Loucy (cell line): ENCODE measurements at regions not wholly inside any gene's neighbourhood (a gene's known extent, or its start where the extent isn't known, plus 50 kb on each side); places are given as distances from the start of the nearest gene placed in this dataset.

Experiments used
- H2AFZ ChIP-seq: fragments of 200-600 bp; sonication (generic); 2 replicates; pipeline ENCODE4 v1.6.0; 2016; ENCODE audit warnings: antibody characterized with exemption, mild to moderate bottlenecking, low read length, moderate library complexity
- H3F3A ChIP-seq: fragments of 200-600 bp; 2 replicates; pipeline ENCODE4 v1.6.0; 2016; ENCODE audit warnings: antibody characterized with exemption, low read depth, mild to moderate bottlenecking
- H3K27me3 ChIP-seq: fragments of 200-600 bp; sonication (generic); 2 replicates; pipeline ENCODE4 v1.6.1; 2014; ENCODE audit warnings: low read length, mild to moderate bottlenecking; ENCODE audit not compliant: insufficient read depth, poor library complexity, severe bottlenecking
- H3K36me3 ChIP-seq: fragments of 200-600 bp; sonication (generic); 2 replicates; pipeline ENCODE4 v1.6.1; 2016; ENCODE audit warnings: low read length; ENCODE audit not compliant: insufficient read depth
- H3K4me1 ChIP-seq: fragments of 200-600 bp; sonication (generic); 2 replicates; pipeline ENCODE4 v1.5.1; 2014; ENCODE audit warnings: low read length, mild to moderate bottlenecking; ENCODE audit not compliant: insufficient read depth, poor library complexity, severe bottlenecking
- H3K4me2 ChIP-seq: fragments of 200-600 bp; sonication (generic); 2 replicates; pipeline ENCODE4 v1.6.0; 2014; ENCODE audit warnings: antibody characterized with exemption, low read length, low read depth, mild to moderate bottlenecking; ENCODE audit not compliant: poor library complexity, severe bottlenecking
- H3K4me3 ChIP-seq: fragments of 200-600 bp; sonication (generic); 2 replicates; pipeline ENCODE4 v1.5.1; 2014; ENCODE audit warnings: low read length, mild to moderate bottlenecking, mixed read lengths; ENCODE audit not compliant: poor library complexity, severe bottlenecking
- H3K79me2 ChIP-seq: fragments of 200-600 bp; sonication (generic); 2 replicates; pipeline ENCODE4 v1.6.1; 2014; ENCODE audit warnings: low read length; ENCODE audit not compliant: insufficient read depth
- H3K9ac ChIP-seq: fragments of 200-600 bp; sonication (generic); 2 replicates; pipeline ENCODE4 v1.6.0; 2014; ENCODE audit warnings: mild to moderate bottlenecking, low read depth, low read length, moderate library complexity; ENCODE audit not compliant: poor library complexity, severe bottlenecking
- H3K9me2 ChIP-seq: fragments of 200-600 bp; sonication (generic); replicated peaks from 2 replicates; pipeline ENCODE4 v1.6.1; 2016; ENCODE audit warnings: low read depth, low read length, mixed read lengths
- H3K9me3 ChIP-seq: fragments of 200-600 bp; sonication (generic); 2 replicates; pipeline ENCODE4 v1.6.1; 2014; ENCODE audit warnings: mild to moderate bottlenecking, antibody characterized with exemption, low read length, low read depth; ENCODE audit not compliant: insufficient read depth
- H4K20me1 ChIP-seq: fragments of 200-600 bp; sonication (generic); 2 replicates; pipeline ENCODE4 v1.6.0; 2014; ENCODE audit warnings: antibody characterized with exemption, low read length, mild to moderate bottlenecking; ENCODE audit not compliant: insufficient read depth, poor library complexity, severe bottlenecking
- CTCF ChIP-seq: fragments of 200-600 bp; sonication (generic); conservative IDR thresholded peaks from 2 replicates; pipeline ENCODE4 v1.5.1; 2014; ENCODE audit warnings: mild to moderate bottlenecking, antibody characterized with exemption, low read length
- EZH2phosphoT487 ChIP-seq: fragments of 200-600 bp; IDR thresholded peaks from 2 replicates; pipeline ENCODE4 v1.6.1; 2018; ENCODE audit warnings: antibody characterized with exemption, mild to moderate bottlenecking, moderate library complexity, borderline replicate concordance

- no peaks in the 10 kb centered on the region for H3K36me3 ChIP-seq
- no peak overlapping the region for H3K4me3 ChIP-seq
- H3K4me1 ChIP-seq: no peaks in the 10 kb centered on the region
- TF ChIP-seq EZH2phosphoT487: no peak
- TF ChIP-seq CTCF: no peak
- H3K27me3 ChIP-seq: no peaks in the 10 kb centered on the region
- no peaks in the 10 kb centered on the region for H3K79me2 ChIP-seq
- H3K9me3 ChIP-seq: no peaks in the 10 kb centered on the region
- H3K9me2 ChIP-seq: no peaks in the 10 kb centered on the region
- H4K20me1 ChIP-seq: no peaks in the 10 kb centered on the region
- no peak overlapping the region for H2AFZ ChIP-seq
- no peak overlapping the region for H3K4me2 ChIP-seq
- no peak overlapping the region for H3K9ac ChIP-seq
- no peaks in the 10 kb centered on the region for H3F3A ChIP-seq
Observed at GRCh38 chr13:77832339-77833100, 86.1 kb downstream of the EDNRB start.

GRCh38 chr13:77831866-77832265, 86.8 kb downstream of the EDNRB start:
- Histone ChIP-seq H3K9me2 (no peaks in the 10 kb centered on the region), H2AFZ (no peak overlapping the region), H3K9me3 (no peaks in the 10 kb centered on the region), H3K4me1 (no peaks in the 10 kb centered on the region), H3K4me3 (no peak overlapping the region), H3K79me2 (no peaks in the 10 kb centered on the region), H3F3A (no peaks in the 10 kb centered on the region), H4K20me1 (no peaks in the 10 kb centered on the region), H3K27me3 (no peaks in the 10 kb centered on the region), H3K36me3 (no peaks in the 10 kb centered on the region), H3K4me2 (no peak overlapping the region), H3K9ac (no peak overlapping the region)
- TF ChIP-seq EZH2phosphoT487: no peak
- no peak for TF ChIP-seq CTCF

GRCh38 chr13:77829963-77830362, 88.7 kb downstream of the EDNRB start:
- no peaks in the 10 kb centered on the region for H4K20me1 ChIP-seq
- H3K9me3 ChIP-seq: no peaks in the 10 kb centered on the region
- peaks cover 5% of the 10 kb centered on the region for H3K27me3 ChIP-seq
- H3K9ac ChIP-seq: no peak overlapping the region
- H3K4me3 ChIP-seq: no peak overlapping the region
- H3K4me2 ChIP-seq: no peak overlapping the region
- H3K4me1 ChIP-seq: no peaks in the 10 kb centered on the region
- no peaks in the 10 kb centered on the region for H3K36me3 ChIP-seq
- H3F3A ChIP-seq: no peaks in the 10 kb centered on the region
- TF ChIP-seq EZH2phosphoT487: no peak
- no peak for TF ChIP-seq CTCF
- H3K79me2 ChIP-seq: no peaks in the 10 kb centered on the region
- H2AFZ ChIP-seq: no peak overlapping the region
- H3K9me2 ChIP-seq: no peaks in the 10 kb centered on the region
